ENCODE measurements at regions not wholly inside any gene's neighbourhood (a gene's known extent, or its start where the extent isn't known, plus 50 kb on each side); places are given as distances from the start of the nearest gene placed in this dataset.
"Not testable (repeated sequence)": the region's sequence is repeated elsewhere in the genome, so short reads cannot be mapped to it uniquely, and the experiment has no call there.

DNA sequence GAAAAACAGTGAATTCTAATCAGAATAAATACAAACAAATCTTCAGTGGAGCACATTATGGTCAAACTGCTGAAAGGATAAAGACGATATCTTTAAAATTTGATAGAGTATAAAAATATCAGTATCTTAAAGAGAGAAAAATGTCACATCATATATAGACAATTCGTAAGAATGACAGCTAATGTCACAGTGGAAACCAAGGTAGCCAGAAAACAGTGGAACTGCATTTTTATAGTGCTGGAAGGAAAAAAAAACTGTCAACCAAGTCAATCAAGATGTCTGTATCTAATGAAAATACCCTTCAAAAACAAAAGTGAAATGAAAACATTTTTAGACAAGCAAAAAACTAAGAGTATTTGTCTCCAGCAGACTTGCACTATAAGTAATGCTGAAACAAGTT, 73.4 kb upstream of the HMGXB4 start:
- DNase-seq, result no peak

DNA sequence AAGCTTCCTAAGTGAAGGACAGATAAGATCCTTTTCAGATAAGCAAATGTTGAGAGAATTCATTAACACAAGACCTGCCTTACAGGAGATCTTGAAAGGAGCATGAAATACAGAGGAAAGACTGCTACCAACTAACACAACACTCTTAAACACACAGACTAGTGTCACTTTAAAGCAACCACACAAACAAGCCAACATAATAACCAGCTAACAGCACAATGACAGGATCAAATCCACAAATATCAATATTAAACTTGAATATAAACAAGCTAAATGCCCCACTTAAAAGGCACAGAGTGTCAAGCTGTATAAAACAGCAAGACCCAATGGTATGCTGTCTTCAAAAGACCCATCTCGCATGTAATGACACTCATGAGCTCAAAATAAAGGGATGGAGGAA, 70.8 kb upstream of the HMGXB4 start:
- DNase-seq, result no peak

DNA sequence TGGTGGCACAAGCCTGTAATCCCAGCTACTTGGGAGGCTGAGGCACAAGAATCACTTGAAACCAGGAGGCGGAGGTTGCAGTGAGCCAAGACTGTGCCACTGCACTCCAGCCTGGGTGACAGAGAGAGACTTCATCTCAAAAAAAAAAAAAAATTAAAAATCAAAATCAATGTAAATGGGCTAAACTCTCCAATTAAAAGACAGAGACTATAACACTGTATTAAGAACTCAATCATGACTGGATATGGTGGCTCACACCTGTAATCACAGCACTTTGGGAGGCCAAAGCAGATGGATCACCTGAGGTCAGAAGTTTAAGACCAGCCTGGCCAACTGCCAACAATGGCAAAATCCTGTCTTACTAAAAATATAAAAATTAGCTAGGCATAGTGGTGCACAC, 68.4 kb upstream of the HMGXB4 start:
- not testable (repeated sequence) for DNase-seq

DNA sequence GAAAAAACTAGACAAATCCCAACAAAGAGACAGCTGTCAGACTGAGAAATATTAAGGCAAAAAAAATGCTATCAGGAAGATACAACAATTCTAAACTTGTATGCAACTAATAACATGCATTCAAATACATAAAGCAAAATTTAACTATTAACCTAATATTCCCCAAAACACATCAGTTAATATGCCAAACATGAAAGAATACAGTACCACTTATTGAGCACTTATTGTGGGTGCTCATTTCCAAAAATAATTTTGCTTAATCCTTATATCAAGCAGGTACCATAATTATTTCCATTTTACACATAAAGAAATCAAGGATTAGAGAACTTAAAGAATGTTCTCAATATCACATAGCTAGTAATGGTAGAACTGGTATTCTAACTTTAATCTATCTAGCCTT, 67.7 kb upstream of the HMGXB4 start:
- DNase-seq, result no peak

DNA sequence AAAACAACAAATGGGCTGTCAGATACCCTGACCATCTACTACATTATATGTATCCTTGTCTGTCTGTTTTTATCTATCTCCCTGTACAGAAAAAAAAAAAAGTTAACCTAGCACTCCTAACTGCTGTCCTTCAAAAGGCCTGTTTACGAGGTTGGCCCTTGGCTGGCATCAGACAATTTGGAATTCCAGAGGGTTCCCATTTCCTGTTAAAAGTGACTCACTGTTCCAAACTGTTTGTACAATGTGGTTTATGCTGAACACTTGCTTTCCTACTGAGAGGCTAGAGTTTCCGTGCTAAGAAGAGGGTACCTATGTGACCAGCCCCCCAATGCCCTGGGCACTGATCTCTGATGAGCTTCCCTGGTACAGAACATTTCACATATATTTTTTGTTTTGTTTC, 65.9 kb upstream of the HMGXB4 start:
- no peak for DNase-seq

DNA sequence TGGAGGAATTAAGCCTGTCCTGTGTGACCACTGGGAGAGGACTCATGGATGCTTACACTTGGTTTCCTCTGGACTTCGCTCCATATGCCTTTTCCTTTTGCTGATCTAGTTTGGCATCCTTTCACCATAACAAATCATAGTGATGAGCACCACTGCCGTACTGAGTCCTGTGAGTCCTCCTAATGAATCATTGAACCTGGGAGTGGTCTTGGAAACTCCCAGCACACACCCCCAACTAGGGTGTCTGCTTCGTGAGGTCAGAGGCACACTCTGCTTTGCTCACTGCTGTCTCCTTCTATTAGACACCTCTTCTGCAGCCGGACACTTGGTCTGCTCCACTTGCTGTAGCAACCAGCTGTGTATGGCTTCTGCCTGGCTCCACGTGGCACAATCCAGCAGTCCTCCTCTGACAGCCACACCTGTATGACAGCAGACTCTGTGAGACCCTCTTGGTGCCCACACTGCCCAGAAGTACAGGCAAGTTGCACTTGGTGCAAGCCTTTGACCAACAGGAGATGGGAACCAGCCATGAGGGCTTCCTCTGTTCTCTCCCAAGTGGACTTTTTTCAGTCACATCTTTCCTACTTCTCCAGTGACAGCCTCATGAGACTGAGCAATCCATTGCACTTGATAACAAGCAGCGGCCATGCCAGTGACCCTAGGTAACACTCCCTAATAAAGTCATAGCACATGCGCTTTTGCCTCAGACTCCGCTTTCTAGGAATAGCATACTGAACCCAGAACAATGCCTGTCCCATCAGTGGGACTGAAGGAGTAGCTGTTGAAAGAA, 65.0 kb upstream of the HMGXB4 start:
- no peak for DNase-seq

DNA sequence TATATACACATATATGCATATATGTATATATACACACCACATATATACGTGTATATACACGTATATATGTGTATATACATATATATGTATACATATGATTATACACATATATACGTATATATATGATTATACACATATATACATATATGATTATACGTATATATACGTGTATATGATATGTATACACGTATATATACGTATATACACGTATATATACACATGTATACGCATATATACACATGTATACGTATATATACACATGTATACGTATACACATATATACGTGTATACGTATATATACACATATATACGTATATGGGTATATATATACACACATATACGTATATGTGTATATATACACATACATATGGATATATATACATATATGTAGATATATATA, 62.1 kb upstream of the HMGXB4 start:
- no peak for DNase-seq

DNA sequence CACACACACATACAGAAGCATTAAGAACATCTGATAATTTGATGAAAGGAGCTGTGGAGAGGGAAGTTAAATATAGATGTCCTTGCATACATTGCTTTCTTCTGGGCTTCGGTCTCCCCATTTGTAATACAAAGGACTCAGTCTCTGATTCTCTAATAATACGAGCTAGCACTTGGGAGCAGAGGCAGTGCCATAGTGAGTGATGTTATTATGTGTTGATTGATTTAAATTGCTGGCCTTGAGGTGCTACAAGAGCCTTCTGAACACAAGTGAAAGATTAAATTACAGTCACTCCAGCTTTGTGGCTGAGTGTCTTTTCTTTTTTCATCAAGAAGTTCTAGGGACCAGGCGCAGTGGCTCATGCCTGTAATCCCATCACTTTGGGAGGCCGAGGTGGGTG, 61.5 kb upstream of the HMGXB4 start:
- DNase-seq, result no peak

DNA sequence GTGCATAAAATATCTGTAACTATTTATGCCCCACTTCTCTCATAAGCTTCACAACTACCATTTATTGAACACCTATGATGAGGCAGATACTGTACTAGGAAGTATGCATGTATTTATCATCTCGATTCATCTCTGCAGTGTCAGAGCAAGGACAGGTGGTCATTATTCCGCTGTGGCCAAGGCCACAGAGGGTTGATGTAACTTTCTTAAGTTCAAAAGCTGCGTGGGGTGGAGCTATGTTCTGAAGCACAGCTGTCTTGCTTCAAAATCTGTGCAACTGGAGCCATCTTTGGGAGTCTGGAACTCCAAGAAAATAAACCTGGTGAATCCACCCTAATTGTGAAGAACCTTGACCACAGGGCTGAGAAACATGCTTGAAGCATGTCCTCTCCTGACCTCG, 60.2 kb upstream of the HMGXB4 start:
- no peak for DNase-seq

DNA sequence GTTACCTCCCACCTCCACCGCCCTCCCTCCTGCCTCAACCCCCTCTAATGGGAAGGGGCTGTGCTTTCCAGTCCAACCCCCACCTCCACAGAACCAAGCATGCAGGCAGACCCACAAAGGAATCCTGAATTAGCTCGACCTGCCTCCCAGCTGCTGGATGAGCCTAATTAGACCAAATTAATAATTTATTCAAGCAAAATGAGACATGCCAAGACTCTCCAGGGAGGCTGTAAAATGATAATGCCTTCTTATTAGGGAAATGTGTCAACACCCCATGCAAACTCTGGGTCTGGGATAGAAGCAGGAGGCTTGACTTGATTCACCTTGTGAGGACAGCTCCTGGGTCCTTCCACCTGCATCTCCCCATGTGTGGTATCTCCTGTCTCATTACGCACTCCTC, 59.4 kb upstream of the HMGXB4 start:
- DNase-seq, result no peak

DNA sequence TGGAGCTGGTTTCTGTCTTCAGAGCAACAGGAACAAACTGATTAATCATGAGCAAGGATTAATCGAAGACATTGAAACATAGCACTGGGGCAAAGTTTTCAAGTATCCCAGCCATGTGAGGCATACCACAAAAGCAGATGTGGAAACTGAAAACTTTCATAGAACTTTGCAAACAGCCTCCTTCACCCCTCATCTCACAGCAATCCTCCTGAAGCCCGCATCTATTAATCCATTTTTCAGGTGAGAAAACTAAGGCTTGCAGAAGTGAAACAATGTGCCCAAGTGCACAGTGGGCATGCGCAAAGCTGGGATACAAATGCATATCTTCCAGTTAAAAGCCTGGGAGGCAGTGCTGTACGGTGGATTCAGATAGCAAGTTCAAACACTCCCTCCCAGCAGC, 58.6 kb upstream of the HMGXB4 start:
- DNase-seq, result no peak

DNA sequence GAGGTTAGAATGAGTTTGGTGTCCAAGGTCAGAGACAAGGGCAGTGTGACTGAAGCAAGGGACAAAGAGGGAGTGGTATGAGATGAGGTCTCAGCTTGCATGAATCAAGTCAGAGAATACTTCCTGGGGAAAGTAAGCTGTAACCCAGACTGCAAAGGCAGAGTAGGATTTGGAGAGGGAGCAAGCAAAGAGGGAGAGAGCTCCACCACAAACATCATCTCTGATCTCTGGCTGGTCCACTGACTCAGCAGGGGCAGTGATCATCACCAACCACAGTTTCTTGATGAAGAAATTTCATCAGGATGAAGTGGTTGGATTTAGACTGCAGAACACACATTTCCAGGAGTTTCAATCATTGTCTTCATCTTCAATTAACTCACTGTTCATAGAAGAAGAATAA, 54.9 kb upstream of the HMGXB4 start:
- no peak for DNase-seq

DNA sequence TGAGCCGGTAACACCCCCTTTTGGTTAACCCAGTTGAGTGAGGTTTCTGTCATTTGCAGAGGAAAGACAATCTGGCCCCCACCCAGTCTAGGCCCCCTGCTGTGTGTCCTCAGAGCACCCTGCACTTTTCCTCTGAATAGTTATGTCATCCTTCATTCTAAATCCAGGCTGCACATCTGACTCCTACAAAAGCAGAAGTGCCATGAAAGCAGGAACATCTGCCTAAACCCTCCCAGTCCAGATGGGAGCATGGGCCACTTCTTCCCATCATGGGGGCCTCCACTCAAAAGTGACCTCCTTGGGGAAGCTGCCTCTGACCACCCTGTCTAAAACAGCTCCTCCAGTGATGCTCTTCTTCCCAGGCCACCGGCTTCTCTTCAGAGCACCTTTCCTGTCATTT, 53.7 kb upstream of the HMGXB4 start:
- no peak for DNase-seq

DNA sequence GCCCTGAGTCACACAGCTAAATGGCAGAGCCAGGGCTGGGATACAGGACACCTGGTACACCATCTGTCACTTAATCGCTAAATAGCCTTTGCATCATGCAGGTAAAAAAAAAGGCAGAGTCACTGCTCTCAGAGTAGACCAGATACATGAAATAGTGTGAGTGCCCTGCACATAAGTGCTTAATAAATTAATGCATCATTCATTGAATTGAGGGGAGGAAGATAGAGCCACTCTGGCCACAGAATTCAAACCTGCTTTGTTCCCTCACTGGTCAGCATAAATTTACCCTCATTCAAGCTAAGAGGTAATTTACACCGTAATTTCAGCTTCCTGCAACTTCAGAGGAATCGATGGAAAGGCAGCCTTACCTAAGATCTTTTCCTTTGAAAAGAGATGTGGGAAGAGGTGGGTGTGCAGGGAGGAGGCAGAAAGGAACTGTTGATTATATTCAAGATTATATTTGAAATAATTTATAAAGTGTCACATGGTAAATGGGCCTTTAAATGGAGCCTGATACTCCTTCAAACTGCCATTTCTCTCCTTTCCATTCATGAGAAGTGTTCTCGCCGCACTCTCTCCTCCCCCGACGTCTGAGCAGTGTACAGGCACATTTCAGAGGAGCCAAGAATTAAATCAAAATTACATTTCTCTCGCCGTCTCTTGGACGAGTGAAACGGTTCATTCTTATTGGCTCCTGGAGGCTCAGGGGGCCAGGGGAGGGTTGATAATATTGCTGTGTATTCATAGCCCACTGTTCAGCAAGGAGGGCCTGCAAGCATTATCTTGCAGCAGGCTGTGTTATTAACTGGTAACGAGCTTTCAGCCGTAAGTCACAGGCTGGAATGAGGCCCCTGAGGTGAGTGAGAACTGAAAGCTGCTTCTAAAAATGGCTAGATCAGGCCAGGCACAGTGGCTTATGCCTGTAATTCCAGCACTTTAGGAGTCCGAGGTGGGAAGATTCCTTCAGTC, 52.2 kb upstream of the HMGXB4 start:
- DNase-seq, result peak in 1 of 58 donors; percentile 7

DNA sequence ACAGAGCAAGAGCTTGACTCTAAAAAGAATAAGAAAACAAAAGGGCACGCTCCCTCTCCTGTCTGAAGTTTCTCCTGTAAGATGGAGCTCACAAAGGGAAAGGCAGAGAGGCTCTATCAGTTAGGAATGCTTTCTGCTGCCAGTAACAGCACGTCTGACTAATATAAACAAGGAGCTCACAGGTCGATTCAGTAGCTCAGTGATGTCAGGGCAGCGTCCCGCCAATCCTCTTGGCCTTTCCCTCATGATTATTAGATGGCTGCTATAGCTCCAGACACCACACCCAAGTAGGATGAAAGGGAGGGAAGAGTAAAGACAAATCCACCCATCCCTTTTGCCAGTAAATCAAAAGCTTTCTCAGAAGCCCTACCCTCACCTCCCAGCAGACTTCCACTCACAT, 51.3 kb upstream of the HMGXB4 start:
- DNase-seq, result no peak

DNA sequence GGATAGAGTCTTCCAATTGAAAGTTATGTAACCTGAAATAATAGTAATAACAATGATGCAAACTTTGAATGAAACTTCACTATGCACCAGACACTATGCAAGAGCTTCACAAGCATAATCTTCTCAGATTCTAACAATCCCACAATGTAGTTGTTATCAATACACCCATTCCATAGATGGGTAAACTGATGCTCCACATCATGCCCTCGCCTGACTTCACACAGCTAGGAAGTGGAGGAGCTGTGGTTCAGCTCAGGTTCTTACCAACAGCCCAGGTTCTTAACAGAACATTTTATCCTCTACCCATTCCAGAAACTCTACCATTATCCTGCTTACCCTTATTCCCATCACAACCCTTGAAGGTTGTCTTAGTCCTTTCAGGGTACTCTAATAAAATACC, 50.4 kb upstream of the HMGXB4 start:
- no peak for DNase-seq

All from anterior cingulate cortex (tissue), 58 donors.